Breast epithelium (tissue), 3 donors: ENCODE measurements at regions not wholly inside any gene's neighbourhood (a gene's known extent, or its start where the extent isn't known, plus 50 kb on each side); places are given as distances from the start of the nearest gene placed in this dataset.

Experiments
- POLR2A ChIP-seq: fragments of 450-650 bp; IDR thresholded peaks from one replicate; pipeline ENCODE4 v1.6.1; 2016; ENCODE audit warnings: antibody characterized with exemption, mild to moderate bottlenecking, moderate library complexity
- POLR2AphosphoS5 ChIP-seq, 3 donors: sonication (generic); formaldehyde crosslinking; IDR thresholded peaks; one replicate each; pipeline ENCODE4 v1.6.1; 2017; ENCODE audit warnings: antibody characterized with exemption in 3 of 3
- TF ChIP-seq, protein P1 (sequence below), 3 donors: fragments of 450-650 bp; IDR thresholded peaks; one replicate each; pipeline ENCODE4 v1.5.1; 2016 to 2017; ENCODE audit warnings: antibody characterized with exemption in 3 of 3, mild to moderate bottlenecking in 3 of 3, moderate library complexity in 3 of 3

DNA sequence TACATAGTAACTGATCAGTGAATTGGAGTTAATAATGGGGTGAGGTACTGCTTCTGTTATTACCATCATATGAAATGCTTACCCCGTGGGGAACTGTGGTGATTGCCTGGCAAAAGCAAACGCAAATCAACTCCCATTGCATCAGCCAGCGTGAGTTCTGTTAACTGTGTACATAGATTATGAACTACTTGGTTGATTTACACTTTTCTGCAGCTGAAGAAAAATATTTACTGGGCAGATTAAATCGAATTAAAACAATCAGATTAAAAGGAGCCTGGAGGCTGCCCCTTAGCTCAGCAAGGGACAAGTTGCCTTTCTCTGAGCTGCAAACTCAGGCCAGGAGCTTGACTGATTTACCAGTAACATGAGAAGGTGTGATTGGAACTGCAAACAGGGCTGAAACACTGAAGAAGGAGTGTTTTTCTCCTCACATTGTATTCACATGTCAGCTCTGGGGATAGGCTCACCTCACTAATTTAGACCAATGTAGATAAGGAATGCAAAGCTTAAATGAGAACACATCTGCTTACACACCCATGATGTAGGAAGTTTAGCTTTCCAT, 220.1 kb downstream of the OSR1 start:
- TF ChIP-seq, protein P1, sequence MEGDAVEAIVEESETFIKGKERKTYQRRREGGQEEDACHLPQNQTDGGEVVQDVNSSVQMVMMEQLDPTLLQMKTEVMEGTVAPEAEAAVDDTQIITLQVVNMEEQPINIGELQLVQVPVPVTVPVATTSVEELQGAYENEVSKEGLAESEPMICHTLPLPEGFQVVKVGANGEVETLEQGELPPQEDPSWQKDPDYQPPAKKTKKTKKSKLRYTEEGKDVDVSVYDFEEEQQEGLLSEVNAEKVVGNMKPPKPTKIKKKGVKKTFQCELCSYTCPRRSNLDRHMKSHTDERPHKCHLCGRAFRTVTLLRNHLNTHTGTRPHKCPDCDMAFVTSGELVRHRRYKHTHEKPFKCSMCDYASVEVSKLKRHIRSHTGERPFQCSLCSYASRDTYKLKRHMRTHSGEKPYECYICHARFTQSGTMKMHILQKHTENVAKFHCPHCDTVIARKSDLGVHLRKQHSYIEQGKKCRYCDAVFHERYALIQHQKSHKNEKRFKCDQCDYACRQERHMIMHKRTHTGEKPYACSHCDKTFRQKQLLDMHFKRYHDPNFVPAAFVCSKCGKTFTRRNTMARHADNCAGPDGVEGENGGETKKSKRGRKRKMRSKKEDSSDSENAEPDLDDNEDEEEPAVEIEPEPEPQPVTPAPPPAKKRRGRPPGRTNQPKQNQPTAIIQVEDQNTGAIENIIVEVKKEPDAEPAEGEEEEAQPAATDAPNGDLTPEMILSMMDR (IDR thresholded peaks at IDR 0.05), result no peak
- TF ChIP-seq POLR2A (no peak), POLR2AphosphoS5 (IDR thresholded peaks at IDR 0.05) (no peak)
